ENCODE measurements at regions not wholly inside any gene's neighbourhood (a gene's known extent, or its start where the extent isn't known, plus 50 kb on each side); places are given as distances from the start of the nearest gene placed in this dataset.

DNA sequence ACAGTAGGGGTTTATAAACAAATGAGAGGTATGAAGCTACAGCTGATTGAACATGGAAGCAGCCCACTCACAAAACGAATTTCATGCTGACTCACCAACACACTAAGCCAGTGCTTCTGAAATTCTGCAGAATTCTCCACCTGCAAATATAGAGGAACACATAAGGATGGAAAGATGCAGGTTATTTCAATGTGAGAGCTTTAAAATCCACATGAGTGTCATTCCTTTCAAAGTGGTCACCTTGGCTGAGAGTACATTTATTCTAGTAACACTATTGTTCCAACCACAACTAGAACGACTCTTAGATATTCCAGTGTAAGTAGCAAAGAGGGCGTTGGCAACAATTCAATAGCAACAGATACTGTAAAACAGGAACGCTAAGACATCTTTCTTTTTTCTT is 189.9 kb upstream of the TSC22D2 start:
- DNase-seq (ENCODE audit: low read depth): no peak

GRCh38 chr3:150217691-150218090 is 190.4 kb upstream of the TSC22D2 start:
- no peak for DNase-seq (ENCODE audit: low read depth)

DNA sequence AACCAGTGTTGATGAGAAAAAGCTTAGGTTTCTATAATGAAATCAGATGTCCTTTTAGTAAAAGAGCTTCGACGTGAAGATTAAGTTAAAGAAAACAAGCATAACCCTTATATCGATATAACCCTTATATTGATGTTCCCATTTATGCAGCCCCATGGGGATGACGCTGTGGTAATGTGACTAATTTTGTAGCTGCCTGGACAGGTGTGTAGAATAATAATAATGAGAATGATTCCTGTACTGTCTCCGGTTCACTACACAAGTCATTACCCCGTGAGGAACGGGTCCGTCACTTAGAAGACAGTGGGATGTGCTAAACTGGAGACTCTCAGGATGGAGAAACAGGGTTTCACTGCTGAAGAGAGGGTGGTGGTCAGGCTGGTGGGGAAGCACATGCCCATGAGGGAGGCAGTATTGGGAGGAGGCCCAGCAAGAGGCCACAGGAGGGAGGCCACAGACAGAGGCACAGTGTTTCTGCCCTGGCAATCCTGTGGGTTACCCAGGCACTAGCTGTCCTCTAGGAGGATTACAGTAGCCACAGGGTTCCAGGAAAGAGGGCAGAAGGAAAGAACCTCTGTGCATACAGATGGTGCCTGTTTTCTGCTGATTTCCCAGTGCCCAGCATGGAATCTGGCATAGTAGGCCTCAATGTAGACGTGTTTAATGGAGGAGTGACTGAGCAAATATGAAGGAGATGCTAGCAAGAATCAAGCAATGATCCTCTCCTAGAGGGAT is 191.1 kb upstream of the TSC22D2 start:
- DNase-seq (ENCODE audit: low read depth): no peak

DNA sequence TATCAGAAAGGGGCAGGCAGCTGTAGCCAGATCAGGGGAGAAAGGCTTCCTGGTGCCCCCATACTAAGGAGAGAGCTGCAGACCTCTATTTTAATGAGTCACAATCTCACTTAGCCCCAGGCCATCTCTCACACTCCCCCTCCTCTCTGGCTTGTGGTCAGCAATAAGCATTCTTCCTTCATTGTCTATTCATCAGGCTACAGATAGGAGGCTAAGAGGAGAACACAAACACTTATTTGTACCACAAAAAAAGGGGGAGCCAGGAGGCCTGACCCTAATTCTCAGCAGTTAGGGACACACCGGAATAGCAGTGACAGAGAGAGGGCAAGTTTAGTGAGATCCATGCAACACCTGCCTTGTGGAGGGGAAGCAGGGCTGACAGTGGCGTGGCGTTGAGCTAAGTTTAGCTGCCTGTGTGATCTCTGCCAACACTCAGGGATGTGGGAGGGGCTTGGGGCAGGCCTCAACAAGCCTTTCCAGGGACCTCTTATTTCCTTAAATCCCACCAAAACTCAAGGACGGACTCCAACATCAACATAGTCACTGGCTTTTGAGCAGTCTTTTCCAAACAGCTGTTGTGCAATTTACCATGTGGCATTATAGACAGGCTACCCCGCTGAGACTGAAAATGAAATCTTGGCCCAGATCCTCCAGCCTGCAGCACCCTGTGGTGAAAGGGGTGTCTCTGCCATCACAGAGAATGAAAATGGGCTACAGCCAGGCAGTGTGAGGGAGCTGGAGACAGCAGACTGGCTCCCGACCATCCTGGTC is 191.9 kb upstream of the TSC22D2 start:
- DNase-seq (ENCODE audit: low read depth): peak; percentile 88

DNA sequence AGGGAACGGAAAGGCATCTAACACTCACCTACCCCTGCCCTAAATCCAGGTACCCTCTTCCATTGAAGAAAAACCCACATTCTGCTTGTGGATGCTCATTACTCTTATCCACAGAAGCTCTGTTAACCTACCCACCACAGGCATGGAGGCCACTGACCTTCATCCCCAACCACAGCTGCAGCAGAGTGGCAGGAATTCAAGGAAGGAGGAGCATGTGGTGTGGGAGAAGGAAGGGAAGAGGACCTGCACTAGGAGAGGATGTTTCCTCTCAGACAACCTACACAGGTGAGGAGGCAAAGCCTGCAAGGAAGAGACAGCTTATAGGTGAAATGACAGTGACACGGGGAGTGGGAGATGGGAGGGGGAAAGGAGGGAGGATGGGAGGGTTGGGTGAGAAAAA is 192.5 kb upstream of the TSC22D2 start:
- peak; percentile 68 for DNase-seq (ENCODE audit: low read depth)

- no peak for DNase-seq (ENCODE audit: low read depth)
These were observed 194.5 kb upstream of the TSC22D2 start for GRCh38 chr3:150213577-150213976.

DNA sequence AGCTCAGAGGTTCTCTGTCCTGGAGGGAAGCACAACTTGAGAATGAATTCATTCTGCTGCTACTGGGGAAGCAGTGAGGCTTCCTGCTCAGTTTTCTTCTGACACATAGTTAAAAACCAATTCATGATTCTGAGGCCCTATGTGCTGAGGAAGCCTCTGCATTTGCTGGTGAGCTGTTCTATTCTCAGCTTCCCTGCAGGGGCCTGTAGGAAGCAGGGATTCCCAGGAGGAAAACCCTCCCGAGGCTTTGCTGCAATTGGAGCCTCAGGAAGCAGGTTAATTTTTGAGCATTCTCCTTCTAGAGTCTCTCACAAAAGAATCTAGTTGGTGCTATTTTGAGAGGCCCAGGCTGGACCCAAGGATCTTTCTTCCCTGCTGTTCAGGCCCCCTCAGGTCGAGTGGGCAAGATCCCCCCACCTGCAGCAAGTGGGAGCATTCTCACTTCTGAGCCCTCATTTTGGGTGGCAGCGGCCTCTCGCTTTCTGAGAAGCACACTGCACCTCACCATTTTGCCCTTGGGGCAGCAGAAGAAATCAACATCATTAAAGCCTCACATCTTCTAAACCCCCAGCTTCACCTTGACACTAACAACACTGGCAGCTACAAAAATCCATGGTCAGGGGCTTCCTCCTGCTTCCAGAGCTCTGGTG is 197.5 kb upstream of the TSC22D2 start:
- no peak for DNase-seq (ENCODE audit: low read depth)

DNA sequence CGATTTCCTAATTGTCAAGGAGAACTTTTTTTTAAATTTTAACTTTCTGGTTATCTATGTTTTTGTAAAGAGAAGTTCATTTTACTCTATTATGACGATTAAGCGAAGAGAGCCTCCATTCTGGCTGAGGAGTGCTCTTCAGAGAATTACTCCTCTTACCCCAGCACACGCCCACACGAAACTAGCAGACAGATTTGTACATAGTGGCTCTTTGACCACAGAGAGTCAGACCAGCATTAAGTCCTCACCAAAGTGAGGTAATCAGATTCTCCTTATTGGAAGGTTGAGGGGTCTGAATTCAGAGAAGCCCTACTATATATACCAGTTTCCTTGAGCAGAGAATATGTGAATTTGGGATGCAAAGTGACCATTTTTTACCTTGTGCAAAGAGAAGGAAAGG is 204.8 kb upstream of the TSC22D2 start:
- no peak for DNase-seq (ENCODE audit: low read depth)

- peak; percentile 38 for DNase-seq (ENCODE audit: low read depth)
These were observed 205.4 kb upstream of the TSC22D2 start for GRCh38 chr3:150202711-150203110.

GRCh38 chr3:150194957-150195356 is 213.1 kb upstream of the TSC22D2 start:
- DNase-seq (ENCODE audit: low read depth): no peak

DNA sequence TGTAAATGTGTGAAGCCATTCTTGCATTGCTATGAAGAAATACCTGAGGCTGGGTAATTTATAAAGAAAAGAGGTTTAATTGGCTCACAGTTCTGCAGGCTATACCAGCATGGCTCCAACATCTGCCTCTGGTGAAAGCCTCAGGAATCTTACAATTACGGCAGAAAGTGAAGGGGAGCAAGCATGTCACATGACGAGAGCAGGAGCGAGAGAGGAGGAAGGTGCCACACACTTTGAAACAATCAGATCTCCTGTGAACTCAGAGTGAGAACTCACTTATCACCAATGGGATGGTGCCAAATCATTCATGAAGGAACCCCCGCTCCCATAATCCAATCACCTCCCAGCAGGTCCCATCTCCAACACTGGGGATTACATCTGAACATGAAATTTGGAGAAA is 213.6 kb upstream of the TSC22D2 start:
- DNase-seq (ENCODE audit: low read depth): no peak

DNA sequence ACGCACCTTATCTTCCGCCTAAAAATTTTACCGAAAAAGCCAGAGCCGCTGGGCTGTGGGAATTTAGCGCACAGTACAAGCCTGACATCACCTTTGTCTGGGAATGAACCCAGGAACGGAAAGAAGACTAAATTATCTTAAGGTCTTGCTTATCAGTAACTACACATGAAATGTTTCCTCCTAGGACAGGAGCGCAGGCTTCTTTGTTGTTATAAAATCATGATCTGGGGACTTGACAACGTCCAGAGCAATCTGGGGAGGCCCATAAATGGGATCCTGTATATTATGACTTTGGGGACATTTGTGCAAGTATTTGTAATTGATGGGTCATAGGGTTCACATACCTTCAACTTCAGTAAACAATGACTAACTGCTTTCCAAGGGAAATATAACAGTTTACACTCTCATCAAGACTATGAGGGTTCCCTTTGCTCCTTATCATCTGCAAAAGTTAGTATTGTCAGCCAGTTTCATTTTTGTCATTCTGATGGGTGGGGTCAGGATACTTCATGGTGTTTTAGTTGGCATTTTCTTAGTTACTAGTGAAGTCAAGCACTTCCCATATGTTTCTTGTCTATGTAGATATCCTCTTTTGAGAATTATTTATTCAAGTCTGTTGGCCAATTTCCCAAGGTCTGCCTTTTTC is 213.9 kb upstream of the PFN2 start:
- DNase-seq (ENCODE audit: low read depth): peak; percentile 26

DNA sequence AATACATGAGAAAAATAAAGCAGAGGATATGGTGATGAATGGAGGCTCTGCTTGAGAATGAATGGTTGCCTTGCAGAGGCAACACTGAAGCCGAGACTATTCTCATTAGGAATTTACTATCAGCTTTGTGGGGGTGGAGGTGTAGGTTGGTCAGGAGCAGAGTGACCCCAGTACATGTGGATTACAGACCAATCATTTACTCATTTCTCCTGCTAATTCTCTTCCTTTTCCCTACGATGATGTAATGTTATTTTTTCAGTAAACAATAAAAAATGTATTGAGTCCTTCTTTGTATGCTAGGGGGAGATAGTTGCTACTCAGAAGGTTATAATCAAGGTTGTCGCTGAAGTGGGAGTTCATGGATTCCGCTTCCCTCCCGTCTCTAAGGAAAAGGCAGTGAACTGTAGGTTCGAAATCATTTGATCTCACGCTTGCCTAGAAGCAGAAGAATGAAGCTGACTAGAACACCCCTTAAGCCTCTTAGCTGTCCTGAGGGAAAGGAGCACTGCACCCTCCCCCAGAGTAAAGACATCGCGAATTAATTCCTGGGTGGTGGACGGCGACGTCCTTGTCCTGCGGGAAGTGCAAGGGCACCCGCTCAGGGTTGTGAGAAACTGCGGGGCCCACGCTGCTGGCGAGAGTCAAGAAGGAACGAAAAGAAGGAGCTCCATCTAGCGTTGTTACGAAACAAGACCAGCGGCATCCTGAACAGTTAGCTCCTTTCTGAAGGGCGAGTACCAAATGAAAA is 213.2 kb upstream of the PFN2 start:
- DNase-seq (ENCODE audit: low read depth): peak; percentile 84

DNA sequence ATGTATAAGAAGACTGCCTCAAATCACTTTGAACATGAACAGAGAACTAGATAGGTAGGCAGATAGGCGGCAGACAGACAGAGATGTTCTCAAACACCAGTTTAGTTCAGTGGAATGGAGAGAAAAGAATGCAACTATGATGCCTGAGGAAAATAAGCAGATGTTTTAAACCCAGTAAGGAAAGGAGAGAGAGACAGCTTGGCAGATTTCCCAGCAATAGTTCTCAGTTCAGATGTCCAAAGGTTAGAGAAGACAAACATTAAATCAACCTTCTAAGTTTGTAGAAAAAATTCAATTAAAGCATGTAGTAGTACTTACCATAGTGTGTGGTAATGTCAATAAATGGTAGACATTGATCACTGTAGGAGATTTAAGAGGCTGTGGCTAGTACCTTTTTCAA is 209.6 kb upstream of the PFN2 start:
- DNase-seq (ENCODE audit: low read depth): peak; percentile 91

GRCh38 chr3:150179330-150179729 is 208.6 kb upstream of the PFN2 start:
- no peak for DNase-seq (ENCODE audit: low read depth)

DNA sequence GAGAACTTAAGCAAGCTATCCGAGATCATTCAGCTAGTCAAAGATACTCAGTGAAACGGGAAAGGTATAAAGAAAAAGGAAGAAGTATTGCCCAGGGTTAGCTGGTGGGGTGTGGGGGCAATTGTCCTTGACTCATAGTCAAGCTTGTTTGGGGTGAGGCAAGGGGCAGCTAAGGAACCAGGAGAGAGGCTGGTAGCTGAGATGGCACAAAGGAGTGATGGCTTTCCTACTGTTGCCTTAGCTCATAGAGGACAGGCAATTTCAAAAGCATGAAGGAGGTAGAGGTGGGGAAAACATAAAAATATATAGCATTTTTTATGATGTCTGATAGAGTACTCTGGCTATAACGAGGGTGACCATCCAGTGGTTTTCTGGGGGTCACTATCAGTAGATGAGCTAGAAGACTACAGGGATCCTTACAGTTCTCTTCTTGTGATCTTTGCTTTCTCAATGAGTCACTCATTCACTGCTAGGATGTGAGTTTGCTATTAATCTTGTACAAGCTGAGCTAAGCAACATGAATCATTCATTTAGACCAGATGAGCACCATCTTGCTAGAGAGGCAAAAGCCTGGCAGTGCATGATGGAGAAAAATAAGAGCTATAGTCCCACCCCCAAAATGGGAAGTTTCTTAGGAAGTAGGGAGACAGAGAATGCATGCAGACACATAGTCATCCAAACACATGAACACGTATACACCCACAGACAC is 207.1 kb upstream of the PFN2 start:
- DNase-seq (ENCODE audit: low read depth): peak; percentile 89

DNA sequence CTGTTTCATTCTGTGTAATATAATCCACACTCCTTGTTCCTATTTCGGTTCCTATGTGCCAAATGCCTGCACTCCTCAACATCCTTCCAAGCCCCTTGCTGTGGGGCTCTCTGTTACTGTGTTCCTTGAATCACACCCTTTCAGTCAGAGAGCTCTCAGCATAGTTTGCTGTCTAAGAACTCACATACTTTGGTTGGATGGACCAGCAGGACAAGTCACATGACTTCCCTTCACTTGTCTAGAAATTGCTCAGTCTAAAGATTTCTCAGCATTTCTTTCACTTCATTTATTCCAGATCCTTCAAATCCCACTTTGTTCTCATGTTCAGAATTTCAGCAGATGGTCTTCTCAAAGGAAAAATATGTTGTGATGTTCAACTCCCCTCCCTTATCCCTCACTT is 203.5 kb upstream of the PFN2 start:
- DNase-seq (ENCODE audit: low read depth): no peak

GRCh38 chr3:150172356-150172755 is 201.7 kb upstream of the PFN2 start:
- DNase-seq (ENCODE audit: low read depth): peak; percentile 49

DNA sequence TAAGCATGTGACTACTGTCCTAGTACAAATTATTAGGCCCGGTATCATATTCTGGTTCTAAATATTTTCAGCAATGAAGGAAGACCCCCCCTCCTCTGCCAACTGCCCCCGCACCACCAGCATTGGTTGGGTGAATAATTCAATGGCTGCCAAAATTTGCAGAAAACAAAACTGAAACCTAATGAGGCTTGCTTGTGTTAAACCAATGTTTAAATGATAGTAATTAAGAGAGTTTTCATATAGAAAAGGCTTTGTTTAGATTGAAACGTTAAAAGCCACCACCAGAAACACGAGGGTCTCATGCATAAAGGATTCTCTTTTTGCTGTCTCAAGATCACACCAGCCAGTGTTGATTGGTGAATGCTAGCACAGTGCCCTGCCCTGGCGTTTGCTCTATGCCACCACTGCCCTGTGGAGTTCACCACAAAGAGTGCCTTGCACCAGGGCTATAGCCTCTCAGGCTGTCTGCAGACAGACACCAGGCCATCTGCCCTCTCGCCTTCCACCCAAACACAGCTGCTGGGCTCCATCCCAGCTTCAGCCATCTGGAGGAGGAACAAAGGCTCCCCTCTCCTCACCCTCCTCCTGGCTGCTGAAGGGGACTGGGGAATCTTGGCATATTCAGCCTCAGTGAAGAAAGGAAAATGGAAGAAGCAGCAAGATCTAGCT is 200.3 kb upstream of the PFN2 start:
- DNase-seq (ENCODE audit: low read depth): peak; percentile 65

DNA sequence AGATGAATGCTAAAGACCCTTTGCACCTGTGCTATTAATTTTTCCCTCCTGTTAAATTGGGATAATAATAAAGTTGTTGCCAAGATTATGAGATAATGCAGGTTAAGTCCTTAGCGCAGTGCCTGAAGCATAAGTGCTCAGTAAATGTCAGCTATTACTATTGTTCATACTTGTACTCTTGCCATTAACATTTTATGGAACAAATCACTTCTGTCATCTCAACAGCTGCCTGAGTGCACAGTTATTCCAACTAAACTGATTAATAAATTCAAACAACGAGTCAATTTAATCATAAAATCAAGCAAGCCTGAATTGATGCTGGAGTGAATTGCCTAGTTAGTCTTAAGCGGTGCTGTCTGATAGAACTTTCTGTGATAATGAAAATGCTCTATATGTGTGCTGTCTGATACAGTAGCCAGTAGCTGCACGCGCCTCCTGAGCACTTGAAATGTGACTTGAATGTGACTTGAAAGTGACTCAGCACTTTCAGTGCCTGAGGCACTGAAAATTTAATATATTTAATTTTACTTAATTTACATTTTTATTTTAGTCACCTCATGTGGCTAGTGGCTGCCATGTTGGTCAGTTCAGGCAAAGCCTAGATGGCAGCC is 198.7 kb upstream of the PFN2 start:
- DNase-seq (ENCODE audit: low read depth): peak; percentile 67
